ENCODE measurements at regions not wholly inside any gene's neighbourhood (a gene's known extent, or its start where the extent isn't known, plus 50 kb on each side); places are given as distances from the start of the nearest gene placed in this dataset.
"Not testable (repeated sequence)": the region's sequence is repeated elsewhere in the genome, so short reads cannot be mapped to it uniquely, and the experiment has no call there.

- no CpG with 5 or more reads among the region's 4 CpGs for WGBS (ENCODE audit: extremely low coverage, insufficient coverage, low lambda C conversion rate)
- H4K5ac ChIP-seq (ENCODE audit: low read length); H3K79me1 ChIP-seq (ENCODE audit: low read length); H2AK5ac ChIP-seq (ENCODE audit: low read length); H4K8ac ChIP-seq (ENCODE audit: low read depth, low read length); H2BK5ac ChIP-seq (ENCODE audit: low read length); H3K56ac ChIP-seq (ENCODE audit: low read length); H3K27ac ChIP-seq (ENCODE audit: low read depth, low read length); H3K23ac ChIP-seq (ENCODE audit: low read length); H2BK15ac ChIP-seq (replicated peaks; ENCODE audit: low read depth); H3K36me3 ChIP-seq (ENCODE audit: control insufficient read depth, insufficient read depth, low read length); H3K18ac ChIP-seq (ENCODE audit: low read length); H3K9ac ChIP-seq (ENCODE audit: low read length); H3K4me3 ChIP-seq (ENCODE audit: low read length); H3K4me1 ChIP-seq (ENCODE audit: control insufficient read depth, low read depth, low read length); H3K4me2 ChIP-seq (ENCODE audit: low read length); DNase-seq; H2BK120ac ChIP-seq (ENCODE audit: low read depth, low read length); H3K79me2 ChIP-seq (ENCODE audit: control insufficient read depth, insufficient read depth, low read length); H3K27me3 ChIP-seq (ENCODE audit: insufficient read depth, low read length, poor library complexity); H3K4ac ChIP-seq (ENCODE audit: low read depth, low read length): not testable (repeated sequence)
Observed at GRCh38 chr15:20289538-20290103, 252.0 kb downstream of the GOLGA6L6 start.

GRCh38 chr15:20288800-20289537 lies 252.6 kb downstream of the GOLGA6L6 start:
- not testable (repeated sequence) for H2BK120ac ChIP-seq (ENCODE audit: low read depth, low read length); H3K56ac ChIP-seq (ENCODE audit: low read length); H4K5ac ChIP-seq (ENCODE audit: low read length); H2AK5ac ChIP-seq (ENCODE audit: low read length); H3K27ac ChIP-seq (ENCODE audit: low read depth, low read length); H3K18ac ChIP-seq (ENCODE audit: low read length); H4K8ac ChIP-seq (ENCODE audit: low read depth, low read length); H2BK15ac ChIP-seq (replicated peaks; ENCODE audit: low read depth); H3K27me3 ChIP-seq (ENCODE audit: insufficient read depth, low read length, poor library complexity); H3K4me1 ChIP-seq (ENCODE audit: control insufficient read depth, low read depth, low read length); H3K36me3 ChIP-seq (ENCODE audit: control insufficient read depth, insufficient read depth, low read length); DNase-seq; H3K4ac ChIP-seq (ENCODE audit: low read depth, low read length); H3K9ac ChIP-seq (ENCODE audit: low read length); H3K4me2 ChIP-seq (ENCODE audit: low read length); H3K79me1 ChIP-seq (ENCODE audit: low read length); H3K79me2 ChIP-seq (ENCODE audit: control insufficient read depth, insufficient read depth, low read length); H3K4me3 ChIP-seq (ENCODE audit: low read length); H3K23ac ChIP-seq (ENCODE audit: low read length); H2BK5ac ChIP-seq (ENCODE audit: low read length)
- WGBS (ENCODE audit: extremely low coverage, insufficient coverage, low lambda C conversion rate), result no CpG with 5 or more reads among the region's 8 CpGs

GRCh38 chr15:20286559-20286958 lies 255.0 kb downstream of the GOLGA6L6 start:
- H3K27ac ChIP-seq (ENCODE audit: low read depth, low read length); DNase-seq; H3K79me1 ChIP-seq (ENCODE audit: low read length); H3K4ac ChIP-seq (ENCODE audit: low read depth, low read length); H3K4me2 ChIP-seq (ENCODE audit: low read length); H2BK15ac ChIP-seq (replicated peaks; ENCODE audit: low read depth); H3K4me3 ChIP-seq (ENCODE audit: low read length); H4K5ac ChIP-seq (ENCODE audit: low read length); H3K18ac ChIP-seq (ENCODE audit: low read length); H3K79me2 ChIP-seq (ENCODE audit: control insufficient read depth, insufficient read depth, low read length); H3K9ac ChIP-seq (ENCODE audit: low read length); H3K56ac ChIP-seq (ENCODE audit: low read length); H2BK5ac ChIP-seq (ENCODE audit: low read length); H3K23ac ChIP-seq (ENCODE audit: low read length); H2AK5ac ChIP-seq (ENCODE audit: low read length); H2BK120ac ChIP-seq (ENCODE audit: low read depth, low read length); H3K27me3 ChIP-seq (ENCODE audit: insufficient read depth, low read length, poor library complexity); H3K36me3 ChIP-seq (ENCODE audit: control insufficient read depth, insufficient read depth, low read length); H4K8ac ChIP-seq (ENCODE audit: low read depth, low read length); H3K4me1 ChIP-seq (ENCODE audit: control insufficient read depth, low read depth, low read length): not testable (repeated sequence)
- WGBS (ENCODE audit: extremely low coverage, insufficient coverage, low lambda C conversion rate), result no CpG with 5 or more reads among the region's 2 CpGs

GRCh38 chr15:20285696-20286300 lies 255.8 kb downstream of the GOLGA6L6 start:
- H4K5ac ChIP-seq (ENCODE audit: low read length); H3K4me2 ChIP-seq (ENCODE audit: low read length); H3K4me1 ChIP-seq (ENCODE audit: control insufficient read depth, low read depth, low read length); H3K79me1 ChIP-seq (ENCODE audit: low read length); H2AK5ac ChIP-seq (ENCODE audit: low read length); H3K79me2 ChIP-seq (ENCODE audit: control insufficient read depth, insufficient read depth, low read length); H2BK5ac ChIP-seq (ENCODE audit: low read length); H4K8ac ChIP-seq (ENCODE audit: low read depth, low read length); H3K56ac ChIP-seq (ENCODE audit: low read length); H2BK15ac ChIP-seq (replicated peaks; ENCODE audit: low read depth); H2BK120ac ChIP-seq (ENCODE audit: low read depth, low read length); H3K4me3 ChIP-seq (ENCODE audit: low read length); H3K18ac ChIP-seq (ENCODE audit: low read length); H3K27ac ChIP-seq (ENCODE audit: low read depth, low read length); H3K36me3 ChIP-seq (ENCODE audit: control insufficient read depth, insufficient read depth, low read length); H3K27me3 ChIP-seq (ENCODE audit: insufficient read depth, low read length, poor library complexity); H3K23ac ChIP-seq (ENCODE audit: low read length); DNase-seq; H3K9ac ChIP-seq (ENCODE audit: low read length); H3K4ac ChIP-seq (ENCODE audit: low read depth, low read length): not testable (repeated sequence)
- WGBS (ENCODE audit: extremely low coverage, insufficient coverage, low lambda C conversion rate), result no CpG with 5 or more reads among the region's 5 CpGs

- WGBS (ENCODE audit: extremely low coverage, insufficient coverage, low lambda C conversion rate), result no CpG with 5 or more reads among the region's 3 CpGs
- not testable (repeated sequence) for H3K4me3 ChIP-seq (ENCODE audit: low read length); H3K18ac ChIP-seq (ENCODE audit: low read length); H3K36me3 ChIP-seq (ENCODE audit: control insufficient read depth, insufficient read depth, low read length); H3K79me1 ChIP-seq (ENCODE audit: low read length); H3K79me2 ChIP-seq (ENCODE audit: control insufficient read depth, insufficient read depth, low read length); H4K5ac ChIP-seq (ENCODE audit: low read length); H3K4ac ChIP-seq (ENCODE audit: low read depth, low read length); H2BK15ac ChIP-seq (replicated peaks; ENCODE audit: low read depth); H2AK5ac ChIP-seq (ENCODE audit: low read length); H2BK5ac ChIP-seq (ENCODE audit: low read length); H3K4me1 ChIP-seq (ENCODE audit: control insufficient read depth, low read depth, low read length); DNase-seq; H3K56ac ChIP-seq (ENCODE audit: low read length); H3K27ac ChIP-seq (ENCODE audit: low read depth, low read length); H4K8ac ChIP-seq (ENCODE audit: low read depth, low read length); H3K9ac ChIP-seq (ENCODE audit: low read length); H3K4me2 ChIP-seq (ENCODE audit: low read length); H2BK120ac ChIP-seq (ENCODE audit: low read depth, low read length); H3K27me3 ChIP-seq (ENCODE audit: insufficient read depth, low read length, poor library complexity); H3K23ac ChIP-seq (ENCODE audit: low read length)
Observed at GRCh38 chr15:20284891-20285535, 256.6 kb downstream of the GOLGA6L6 start.

Data from mesendoderm (in vitro differentiated cells).